Ovary (tissue), 7 donors: ENCODE measurements at regions not wholly inside any gene's neighbourhood (a gene's known extent, or its start where the extent isn't known, plus 50 kb on each side); places are given as distances from the start of the nearest gene placed in this dataset.

ENCODE experiments used
- DNase-seq, 5 donors: peaks; one replicate each; pipeline ENCODE4 v3.0.0-alpha.2; 2019 to 2020
- H3K27ac ChIP-seq, 2 donors: fragments of 200-600 bp; one replicate each; pipeline versions ENCODE4 v1.5.1 to v1.8.0; 2019 to 2022
- H3K27me3 ChIP-seq: fragments of 200-600 bp; one replicate; pipeline ENCODE4 v1.8.0; 2022
- H3K36me3 ChIP-seq: fragments of 200-600 bp; sonication (generic); one replicate; pipeline ENCODE4 v1.5.1; 2019
- H3K4me1 ChIP-seq: one replicate; pipeline ENCODE4 v1.8.1; 2013; ENCODE audit warnings: mild to moderate bottlenecking, moderate library complexity; ENCODE audit not compliant: insufficient read depth
- H3K4me3 ChIP-seq: fragments of 200-600 bp; sonication (generic); one replicate; pipeline ENCODE4 v1.5.1; 2017
- H3K9me3 ChIP-seq, 2 donors: fragments of 200-600 bp in 1 of 2; sonication (generic) in 1 of 2; one replicate each; pipeline versions ENCODE4 v1.5.1 to v1.8.1; 2013 to 2019; ENCODE audit warnings: mild to moderate bottlenecking in 1 of 2, moderate library complexity in 1 of 2
- CTCF ChIP-seq, 3 donors: fragments of 450-650 bp in 2 of 3; fragments of 200-600 bp in 1 of 3; IDR thresholded peaks; one replicate each; pipeline versions ENCODE4 v1.5.1 to v1.8.0; 2016 to 2022; ENCODE audit warnings: antibody characterized with exemption in 3 of 3, mild to moderate bottlenecking in 1 of 3
- EP300 ChIP-seq: sonication (generic); formaldehyde crosslinking; IDR thresholded peaks from one replicate; pipeline ENCODE4 v1.6.1; 2017; ENCODE audit warnings: antibody characterized with exemption
- POLR2A ChIP-seq: fragments of 450-650 bp; IDR thresholded peaks from one replicate; pipeline ENCODE4 v1.6.1; 2017; ENCODE audit warnings: antibody characterized with exemption, mild to moderate bottlenecking, moderate library complexity
- WGBS, 3 donors: extraction: QIAGEN DNeasy Blood & Tissue Kit in 1 of 3; methylation state at CpG; one replicate each; pipeline versions ENCODE4 v1.1.5 to v1.1.7; 2013 to 2017; 5-methylcytosine and 5-hydroxymethylcytosine counted together
- intact Hi-C, 4 donors: fragments of 100-400 bp; cut with DNase I; formaldehyde crosslinking; loops; one replicate each; pipeline versions ENCODE4 v1.11.0 to v1.15.1; 2022 to 2023
- donor health status: DM: no; HTN: no; CAD: no; lungs with moderate emphysema.
- donor health status: DM: no; HTN: no; CAD: no.
- donor health status: Bipolar disorder and iron deficiency.
- donor health status: DM: no; HTN: no; CAD: no.
- donor health status: DM: yes; HTN: yes; CAD: no.

DNA sequence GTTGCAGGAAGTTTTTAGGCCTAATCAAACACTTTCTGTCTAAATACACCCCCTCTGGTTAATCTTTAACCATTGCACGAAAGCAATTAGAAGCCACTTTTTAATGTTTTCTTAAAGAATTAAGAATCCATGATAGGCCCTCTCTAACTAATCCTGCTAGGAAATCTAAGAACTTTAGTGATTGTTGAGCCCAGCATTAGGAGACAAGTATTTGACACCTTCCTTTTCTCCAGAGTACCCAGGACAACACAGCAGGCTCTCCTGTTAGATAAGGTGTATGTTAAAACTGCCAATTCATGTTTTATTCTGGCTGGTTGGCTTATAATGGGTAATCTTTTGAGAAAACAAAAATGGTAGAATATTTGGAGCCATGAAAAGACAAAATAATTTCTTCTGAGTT lies 95.0 kb downstream of the ALX1 start:
- Histone ChIP-seq H3K27me3 (peaks cover 2% of the 10 kb centered on the region), H3K4me3 (no peak overlapping the region), H3K4me1 (no peaks in the 10 kb centered on the region), H3K27ac (no peak overlapping the region), H3K9me3 (no peaks in the 10 kb centered on the region), H3K36me3 (no peaks in the 10 kb centered on the region)
- intact Hi-C loops = no loop called here
- whole genome bisulfite sequencing, 3 donors = 88 to 91% (median 89%) methylated on average over 1 of the region's 1 CpG
- TF ChIP-seq CTCF (IDR thresholded peaks at IDR 0.05) (no peak), EP300 (no peak), POLR2A (no peak)
- DNase-seq = no peak

GRCh38 chr12:85385406-85385805 lies 105.4 kb downstream of the ALX1 start:
- H3K27ac ChIP-seq = no peak overlapping the region
- no peaks in the 10 kb centered on the region for H3K4me1 ChIP-seq
- no peak for DNase-seq
- TF ChIP-seq EP300 = no peak
- no peak for TF ChIP-seq POLR2A
- TF ChIP-seq CTCF (IDR thresholded peaks at IDR 0.05) = no peak
- intact Hi-C loops = no loop called here
- no peaks in the 10 kb centered on the region for H3K36me3 ChIP-seq
- H3K4me3 ChIP-seq = no peak overlapping the region
- H3K27me3 ChIP-seq = no peaks in the 10 kb centered on the region
- no peaks in the 10 kb centered on the region for H3K9me3 ChIP-seq

DNA sequence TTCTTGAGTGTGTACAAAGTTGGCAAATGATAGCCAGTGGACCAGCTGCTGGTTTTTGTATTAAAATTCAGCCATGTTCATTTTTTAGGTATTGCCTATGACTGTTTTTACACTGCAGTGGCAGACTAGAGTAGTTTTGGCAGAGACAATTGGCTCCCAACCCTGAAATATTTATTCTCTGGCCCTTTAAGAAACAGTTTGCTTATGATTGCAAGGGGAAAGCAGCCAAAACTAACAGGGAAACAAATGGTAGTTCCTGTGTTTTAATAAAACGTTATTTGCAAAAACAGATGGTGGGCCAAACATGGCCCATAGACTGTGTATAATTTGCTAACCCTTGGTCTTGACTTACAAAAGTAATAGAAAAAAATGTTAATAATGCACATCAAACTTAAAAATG lies 110.2 kb downstream of the ALX1 start:
- H3K4me3 ChIP-seq = no peak overlapping the region
- H3K4me1 ChIP-seq = no peaks in the 10 kb centered on the region
- intact Hi-C loops = no loop called here
- TF ChIP-seq EP300 (no peak), POLR2A (no peak), CTCF (IDR thresholded peaks at IDR 0.05) (no peak)
- no peaks in the 10 kb centered on the region for H3K27me3 ChIP-seq
- no peaks in the 10 kb centered on the region for H3K9me3 ChIP-seq
- DNase-seq = no peak
- no peak overlapping the region for H3K27ac ChIP-seq
- no peaks in the 10 kb centered on the region for H3K36me3 ChIP-seq
- WGBS, 3 donors = 0 to 4% (median 3%) methylated on average over 1 of the region's 1 CpG

GRCh38 chr12:85392508-85392907 lies 112.5 kb downstream of the ALX1 start:
- intact Hi-C loops = no loop called here
- no peak overlapping the region for H3K27ac ChIP-seq
- no peaks in the 10 kb centered on the region for H3K36me3 ChIP-seq
- no peak for TF ChIP-seq CTCF (IDR thresholded peaks at IDR 0.05)
- TF ChIP-seq POLR2A = no peak
- no peak for TF ChIP-seq EP300
- 69 to 95% (median 87%) methylated on average over 1 of the region's 1 CpG for WGBS, 3 donors
- no peak for DNase-seq
- no peak overlapping the region for H3K4me3 ChIP-seq
- no peaks in the 10 kb centered on the region for H3K9me3 ChIP-seq
- no peaks in the 10 kb centered on the region for H3K27me3 ChIP-seq
- no peaks in the 10 kb centered on the region for H3K4me1 ChIP-seq

GRCh38 chr12:85393606-85394005 lies 113.6 kb downstream of the ALX1 start:
- Histone ChIP-seq H3K27me3 (no peaks in the 10 kb centered on the region), H3K4me3 (no peak overlapping the region), H3K4me1 (no peaks in the 10 kb centered on the region), H3K36me3 (no peaks in the 10 kb centered on the region), H3K27ac (no peak overlapping the region), H3K9me3 (no peaks in the 10 kb centered on the region)
- TF ChIP-seq EP300 (no peak), CTCF (IDR thresholded peaks at IDR 0.05) (no peak), POLR2A (no peak)
- intact Hi-C loops = no loop called here
- no peak for DNase-seq
